Upper lobe of left lung (tissue), 4 donors: ENCODE measurements at regions not wholly inside any gene's neighbourhood (a gene's known extent, or its start where the extent isn't known, plus 50 kb on each side); places are given as distances from the start of the nearest gene placed in this dataset.

Experiments
- CTCF ChIP-seq, 6 experiments: fragments of 450-650 bp in 4 of 6; fragments of 200-600 bp in 2 of 6; sonication (generic) in 2 of 6; IDR thresholded peaks; one replicate each; pipeline ENCODE4 v1.5.1; 2016 to 2019; ENCODE audit warnings: antibody characterized with exemption in 6 of 6
- POLR2A ChIP-seq, 4 donors: fragments of 450-650 bp; IDR thresholded peaks; one replicate each; pipeline ENCODE4 v1.5.1; 2016 to 2017; ENCODE audit warnings: antibody characterized with exemption in 4 of 4, mild to moderate bottlenecking in 2 of 4
- POLR2AphosphoS5 ChIP-seq, 2 donors: sonication (generic); formaldehyde crosslinking; IDR thresholded peaks; one replicate each; pipeline ENCODE4 v1.5.1; 2017; ENCODE audit warnings: antibody characterized with exemption in 2 of 2

GRCh38 chr18:47680488-47680887 lies 250.0 kb downstream of the SMAD2 start:
- TF ChIP-seq POLR2AphosphoS5 (IDR thresholded peaks at IDR 0.05) (no peak), POLR2A (IDR thresholded peaks at IDR 0.05) (no peak), CTCF (IDR thresholded peaks at IDR 0.05) (no peak)
